ENCODE measurements at regions not wholly inside any gene's neighbourhood (a gene's known extent, or its start where the extent isn't known, plus 50 kb on each side); places are given as distances from the start of the nearest gene placed in this dataset.
"Not testable (repeated sequence)": the region's sequence is repeated elsewhere in the genome, so short reads cannot be mapped to it uniquely, and the experiment has no call there.

- ATAC-seq (no peak), DNase-seq (peak in 1 of 3 donors; percentile 39)
- no peak for TF ChIP-seq CTCF (IDR thresholded peaks at IDR 0.05)
- Histone ChIP-seq H3K4me3 (no peak overlapping the region), H3K9me3 (peaks cover 9% of the 10 kb centered on the region), H3K36me3 (ENCODE audit: low read depth) (no peaks in the 10 kb centered on the region), H3K4me1 (ENCODE audit: low read depth) (no peaks in the 10 kb centered on the region)
- intact Hi-C loops (cut with DNase I, micrococcal nuclease), result no loop called here
Measured at GRCh38 chr12:124472690-124473279, 94.6 kb downstream of the NCOR2 start.

GRCh38 chr12:124471828-124472227 is 95.6 kb downstream of the NCOR2 start:
- Histone ChIP-seq H3K9me3 (peaks cover 9% of the 10 kb centered on the region), H3K4me3 (no peak overlapping the region)
- no peak for ATAC-seq

GRCh38 chr12:124470806-124471205 is 96.6 kb downstream of the NCOR2 start:
- TF ChIP-seq CTCF (IDR thresholded peaks at IDR 0.05), result no peak
- Histone ChIP-seq H3K36me3 (ENCODE audit: low read depth) (no peaks in the 10 kb centered on the region), H3K4me1 (ENCODE audit: low read depth) (no peaks in the 10 kb centered on the region), H3K4me3 (no peak overlapping the region), H3K9me3 (peaks cover 9% of the 10 kb centered on the region)
- ATAC-seq, result no peak
- DNase-seq, result peak in 1 of 3 donors; percentile 28
- intact Hi-C loops (cut with DNase I, micrococcal nuclease), result no loop called here

More at GRCh38 chr12:124471828-124472227, 95.6 kb downstream of the NCOR2 start:
- Histone ChIP-seq H3K4me1 (ENCODE audit: low read depth) (no peaks in the 10 kb centered on the region), H3K36me3 (ENCODE audit: low read depth) (no peaks in the 10 kb centered on the region)
- TF ChIP-seq CTCF (IDR thresholded peaks at IDR 0.05), result no peak
- no peak for DNase-seq
- intact Hi-C loops (cut with DNase I, micrococcal nuclease), result no loop called here

GRCh38 chr12:124470139-124470538 is 97.3 kb downstream of the NCOR2 start:
- intact Hi-C loops (cut with DNase I, micrococcal nuclease), result no loop called here
- DNase-seq, result no peak
- no peak for ATAC-seq
- no peaks in the 10 kb centered on the region for H3K4me1 ChIP-seq (ENCODE audit: low read depth)
- H3K4me3 ChIP-seq, result no peak overlapping the region
- H3K36me3 ChIP-seq (ENCODE audit: low read depth), result no peaks in the 10 kb centered on the region
- H3K9me3 ChIP-seq, result peaks cover 9% of the 10 kb centered on the region
- no peak for TF ChIP-seq CTCF (IDR thresholded peaks at IDR 0.05)

GRCh38 chr12:124469193-124469888 is 98.1 kb downstream of the NCOR2 start:
- peak; percentile 16 for TF ChIP-seq CTCF (IDR thresholded peaks at IDR 0.05)
- DNase-seq, result peak in 1 of 3 donors; percentile 30
- Histone ChIP-seq H3K4me1 (ENCODE audit: low read depth) (no peaks in the 10 kb centered on the region), H3K36me3 (ENCODE audit: low read depth) (no peaks in the 10 kb centered on the region), H3K9me3 (peaks cover 9% of the 10 kb centered on the region), H3K4me3 (no peak overlapping the region)
- no peak for ATAC-seq
- intact Hi-C loops (cut with DNase I, micrococcal nuclease), result no loop called here

- DNase-seq; H3K4me1 ChIP-seq (ENCODE audit: low read depth); ATAC-seq; H3K4me3 ChIP-seq; H3K36me3 ChIP-seq (ENCODE audit: low read depth); intact Hi-C loops (cut with DNase I, micrococcal nuclease); H3K9me3 ChIP-seq: not testable (repeated sequence)
Measured at GRCh38 chr12:124467549-124467948, 99.9 kb downstream of the NCOR2 start.
